ENCODE measurements at regions not wholly inside any gene's neighbourhood (a gene's known extent, or its start where the extent isn't known, plus 50 kb on each side); places are given as distances from the start of the nearest gene placed in this dataset.

GRCh38 chr6:134714113-134714512 lies 235.8 kb downstream of the ALDH8A1 start:
- ChIA-PET CTCF (no interaction called here), POLR2A (no interaction called here)
- TF ChIP-seq CTCF (IDR thresholded peaks at IDR 0.05; ENCODE audit: control extremely low read depth, extremely low read depth, low read depth, missing control alignments) = no peak
- no peak for DNase-seq (ENCODE audit: extremely low spot score)

- POLR2A ChIA-PET = no interaction called here
- CTCF ChIA-PET = interaction anchor here (0.9 kb wide), 1 partner anchor 36 kb away, joined by 3 read pairs; no protein-coding TSS in a partner anchor
- DNase-seq (ENCODE audit: extremely low spot score) = no peak
Measured at GRCh38 chr6:134712311-134712710, 237.6 kb downstream of the ALDH8A1 start.

GRCh38 chr6:134708079-134708478 lies 241.8 kb downstream of the ALDH8A1 start:
- ChIA-PET POLR2A (no interaction called here), CTCF (no interaction called here)
- no peak for DNase-seq (ENCODE audit: extremely low spot score)
- TF ChIP-seq CTCF (IDR thresholded peaks at IDR 0.05; ENCODE audit: control extremely low read depth, extremely low read depth, low read depth, missing control alignments) = no peak

More at GRCh38 chr6:134712311-134712710, 237.6 kb downstream of the ALDH8A1 start:
- no peak for TF ChIP-seq CTCF (IDR thresholded peaks at IDR 0.05; ENCODE audit: control extremely low read depth, extremely low read depth, low read depth, missing control alignments)

GRCh38 chr6:134707342-134708031 lies 242.4 kb downstream of the ALDH8A1 start:
- ChIA-PET CTCF (no interaction called here), POLR2A (no interaction called here)
- no peak for TF ChIP-seq CTCF (IDR thresholded peaks at IDR 0.05; ENCODE audit: control extremely low read depth, extremely low read depth, low read depth, missing control alignments)
- no peak for DNase-seq (ENCODE audit: extremely low spot score)

GRCh38 chr6:134706806-134707205 lies 243.1 kb downstream of the ALDH8A1 start:
- no peak for DNase-seq (ENCODE audit: extremely low spot score)

GRCh38 chr6:134706153-134706552 lies 243.7 kb downstream of the ALDH8A1 start:
- no peak for DNase-seq (ENCODE audit: extremely low spot score)
- ChIA-PET CTCF (interaction anchor here (1.1 kb wide), 1 partner anchor 18 kb away, joined by 3 read pairs; no protein-coding TSS in a partner anchor), POLR2A (no interaction called here)
- no peak for TF ChIP-seq CTCF (IDR thresholded peaks at IDR 0.05; ENCODE audit: control extremely low read depth, extremely low read depth, low read depth, missing control alignments)

More at GRCh38 chr6:134706806-134707205, 243.1 kb downstream of the ALDH8A1 start:
- no peak for TF ChIP-seq CTCF (IDR thresholded peaks at IDR 0.05; ENCODE audit: control extremely low read depth, extremely low read depth, low read depth, missing control alignments)
- CTCF ChIA-PET = interaction anchor here (1.1 kb wide), 1 partner anchor 18 kb away, joined by 3 read pairs; no protein-coding TSS in a partner anchor
- POLR2A ChIA-PET = no interaction called here
